ENCODE measurements at regions not wholly inside any gene's neighbourhood (a gene's known extent, or its start where the extent isn't known, plus 50 kb on each side); places are given as distances from the start of the nearest gene placed in this dataset.

- Histone ChIP-seq H3K36me3 (ENCODE audit: control insufficient read depth in 2 of 2, insufficient read depth in 2 of 2, low read length in 1 of 2) (no peaks in the 10 kb centered on the region), H3K27ac (ENCODE audit: low read depth in 1 of 2, low read length in 1 of 2) (peak overlapping the region in 1 of 2 donors; percentile 43), H3K4me1 (ENCODE audit: control insufficient read depth in 2 of 2, insufficient read depth in 2 of 2, low read length in 2 of 2) (peaks cover 0 to 20% of the 10 kb centered on the region in 2 donors), H3K4me3 (ENCODE audit: low read length in 2 of 2) (no peak overlapping the region), H3K27me3 (ENCODE audit: control insufficient read depth in 2 of 2, insufficient read depth in 1 of 2, low read length in 1 of 2) (peaks cover 0 to 9% of the 10 kb centered on the region in 2 donors), H3K9me3 (ENCODE audit: control insufficient read depth in 2 of 2, insufficient read depth in 1 of 2, low read length in 1 of 2) (peaks cover 0 to 16% of the 10 kb centered on the region in 2 donors)
- peak in 1 of 9 donors; percentile 23 for DNase-seq (ENCODE audit: low read depth in 6 of 9, low spot score in 9 of 9)
- WGBS, result 54% methylated on average over 14 of the region's 14 CpGs
Measured at GRCh38 chr9:135215571-135216161, 128.2 kb downstream of the OLFM1 start.

DNA sequence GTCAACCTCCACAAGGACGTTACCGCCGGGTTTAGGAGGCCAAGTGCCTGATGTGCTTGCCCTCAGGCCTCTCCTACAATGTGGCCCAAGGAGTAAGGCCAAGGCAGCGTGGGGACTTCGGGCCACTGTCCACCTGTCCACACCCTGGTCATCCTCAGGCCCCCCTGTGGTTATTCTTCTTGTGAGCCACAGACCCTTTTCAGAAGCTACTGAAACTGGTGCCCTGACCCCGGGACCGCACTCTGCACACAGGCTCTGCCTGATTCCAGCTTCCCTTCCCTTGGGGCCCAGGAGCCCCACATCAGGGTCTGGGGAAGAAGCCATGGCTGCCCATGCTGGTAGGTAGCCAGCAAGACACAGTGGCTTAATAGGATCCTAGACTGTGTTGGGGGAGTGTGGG lies 128.8 kb downstream of the OLFM1 start:
- H3K4me1 ChIP-seq (ENCODE audit: control insufficient read depth in 2 of 2, insufficient read depth in 2 of 2, low read length in 2 of 2), result peaks cover 0 to 20% of the 10 kb centered on the region in 2 donors
- H3K27me3 ChIP-seq (ENCODE audit: control insufficient read depth in 2 of 2, insufficient read depth in 1 of 2, low read length in 1 of 2), result peaks cover 0 to 9% of the 10 kb centered on the region in 2 donors
- H3K4me3 ChIP-seq (ENCODE audit: low read length in 2 of 2), result no peak overlapping the region
- no peak for DNase-seq (ENCODE audit: low read depth in 6 of 9, low spot score in 9 of 9)
- WGBS, result 84% methylated on average over 7 of the region's 7 CpGs
- H3K9me3 ChIP-seq (ENCODE audit: control insufficient read depth in 2 of 2, insufficient read depth in 1 of 2, low read length in 1 of 2), result peaks cover 0 to 10% of the 10 kb centered on the region in 2 donors
- no peaks in the 10 kb centered on the region for H3K36me3 ChIP-seq (ENCODE audit: control insufficient read depth in 2 of 2, insufficient read depth in 2 of 2, low read length in 1 of 2)
- peak overlapping the region in 1 of 2 donors; percentile 43 for H3K27ac ChIP-seq (ENCODE audit: low read depth in 1 of 2, low read length in 1 of 2)

DNA sequence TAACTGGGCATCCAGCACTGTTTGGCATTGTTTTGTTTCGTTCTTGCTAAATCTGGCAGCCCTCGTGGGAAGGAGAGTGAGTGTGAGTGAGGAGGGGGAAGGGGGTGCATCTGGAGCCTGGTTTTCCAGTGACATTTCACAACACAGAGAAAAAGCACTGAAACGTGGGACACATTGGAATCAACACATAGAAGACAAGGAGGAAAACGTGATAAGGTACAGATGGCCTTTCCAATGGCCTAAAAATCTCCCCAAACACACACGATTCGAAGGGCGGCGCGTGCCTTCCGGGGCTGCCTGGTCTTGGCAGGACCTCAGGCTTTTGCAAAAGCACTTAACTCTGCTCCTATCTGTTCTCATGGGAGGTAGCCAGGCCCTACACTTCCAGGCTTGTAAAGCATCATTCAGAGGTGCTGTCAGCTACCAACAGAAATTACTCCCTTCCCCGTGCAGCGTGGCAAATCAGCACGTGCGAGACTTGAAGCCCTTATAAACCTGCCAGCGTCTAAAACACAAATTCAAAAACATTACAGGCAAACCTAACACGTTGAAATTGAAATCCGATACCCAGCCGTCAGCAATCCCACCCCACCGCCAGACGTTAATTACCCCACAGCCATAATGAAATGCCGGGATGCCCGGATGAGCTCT lies 129.4 kb downstream of the OLFM1 start:
- peaks cover 0 to 21% of the 10 kb centered on the region in 2 donors for H3K4me1 ChIP-seq (ENCODE audit: control insufficient read depth in 2 of 2, insufficient read depth in 2 of 2, low read length in 2 of 2)
- peak in 1 of 9 donors; percentile 15 for DNase-seq (ENCODE audit: low read depth in 6 of 9, low spot score in 9 of 9)
- H3K4me3 ChIP-seq (ENCODE audit: low read length in 2 of 2), result no peak overlapping the region
- WGBS, result 68% methylated on average over 22 of the region's 22 CpGs
- peak overlapping the region in 1 of 2 donors; percentile 43 for H3K27ac ChIP-seq (ENCODE audit: low read depth in 1 of 2, low read length in 1 of 2)
- peaks cover 0 to 9% of the 10 kb centered on the region in 2 donors for H3K27me3 ChIP-seq (ENCODE audit: control insufficient read depth in 2 of 2, insufficient read depth in 1 of 2, low read length in 1 of 2)
- peaks cover 0 to 3% of the 10 kb centered on the region in 2 donors for H3K9me3 ChIP-seq (ENCODE audit: control insufficient read depth in 2 of 2, insufficient read depth in 1 of 2, low read length in 1 of 2)
- no peaks in the 10 kb centered on the region for H3K36me3 ChIP-seq (ENCODE audit: control insufficient read depth in 2 of 2, insufficient read depth in 2 of 2, low read length in 1 of 2)

DNA sequence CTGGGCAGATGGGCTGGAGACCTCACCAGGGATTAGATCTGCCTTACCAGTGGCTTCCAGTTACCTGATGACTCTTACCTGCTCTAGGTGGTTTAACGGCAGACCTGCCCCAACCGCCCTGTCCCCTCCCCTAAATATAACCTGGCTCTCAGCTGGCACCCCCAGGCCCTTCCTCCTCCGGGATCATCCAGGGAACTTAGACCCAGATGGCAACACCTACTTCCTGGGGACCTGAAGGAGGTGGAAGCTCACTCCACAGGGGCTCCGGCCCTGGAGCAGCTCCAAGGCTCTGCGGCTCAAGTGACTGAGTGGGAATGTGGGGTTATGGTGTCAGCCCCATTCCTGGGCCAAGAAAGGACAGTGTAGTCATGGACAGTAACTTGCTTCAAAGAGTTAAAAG lies 130.4 kb downstream of the OLFM1 start:
- Histone ChIP-seq H3K36me3 (ENCODE audit: control insufficient read depth in 2 of 2, insufficient read depth in 2 of 2, low read length in 1 of 2) (no peaks in the 10 kb centered on the region), H3K27ac (ENCODE audit: low read depth in 1 of 2, low read length in 1 of 2) (peak overlapping the region in 1 of 2 donors; percentile 11), H3K4me1 (ENCODE audit: control insufficient read depth in 2 of 2, insufficient read depth in 2 of 2, low read length in 2 of 2) (peaks cover 0 to 28% of the 10 kb centered on the region in 2 donors), H3K27me3 (ENCODE audit: control insufficient read depth in 2 of 2, insufficient read depth in 1 of 2, low read length in 1 of 2) (peaks cover 0 to 9% of the 10 kb centered on the region in 2 donors), H3K4me3 (ENCODE audit: low read length in 2 of 2) (no peak overlapping the region), H3K9me3 (ENCODE audit: control insufficient read depth in 2 of 2, insufficient read depth in 1 of 2, low read length in 1 of 2) (no peaks in the 10 kb centered on the region)
- 79% methylated on average over 5 of the region's 5 CpGs for whole genome bisulfite sequencing
- no peak for DNase-seq (ENCODE audit: low read depth in 6 of 9, low spot score in 9 of 9)

- no peak overlapping the region for H3K4me3 ChIP-seq (ENCODE audit: low read length in 2 of 2)
- no peak for DNase-seq (ENCODE audit: low read depth in 6 of 9, low spot score in 9 of 9)
- H3K36me3 ChIP-seq (ENCODE audit: control insufficient read depth in 2 of 2, insufficient read depth in 2 of 2, low read length in 1 of 2), result no peaks in the 10 kb centered on the region
- peaks cover 0 to 28% of the 10 kb centered on the region in 2 donors for H3K4me1 ChIP-seq (ENCODE audit: control insufficient read depth in 2 of 2, insufficient read depth in 2 of 2, low read length in 2 of 2)
- no peak overlapping the region for H3K27ac ChIP-seq (ENCODE audit: low read depth in 1 of 2, low read length in 1 of 2)
- peaks cover 0 to 9% of the 10 kb centered on the region in 2 donors for H3K27me3 ChIP-seq (ENCODE audit: control insufficient read depth in 2 of 2, insufficient read depth in 1 of 2, low read length in 1 of 2)
- WGBS, result 44% methylated on average over 27 of the region's 27 CpGs
- H3K9me3 ChIP-seq (ENCODE audit: control insufficient read depth in 2 of 2, insufficient read depth in 1 of 2, low read length in 1 of 2), result no peaks in the 10 kb centered on the region
Measured at GRCh38 chr9:135218331-135219225, 131.1 kb downstream of the OLFM1 start.

DNA sequence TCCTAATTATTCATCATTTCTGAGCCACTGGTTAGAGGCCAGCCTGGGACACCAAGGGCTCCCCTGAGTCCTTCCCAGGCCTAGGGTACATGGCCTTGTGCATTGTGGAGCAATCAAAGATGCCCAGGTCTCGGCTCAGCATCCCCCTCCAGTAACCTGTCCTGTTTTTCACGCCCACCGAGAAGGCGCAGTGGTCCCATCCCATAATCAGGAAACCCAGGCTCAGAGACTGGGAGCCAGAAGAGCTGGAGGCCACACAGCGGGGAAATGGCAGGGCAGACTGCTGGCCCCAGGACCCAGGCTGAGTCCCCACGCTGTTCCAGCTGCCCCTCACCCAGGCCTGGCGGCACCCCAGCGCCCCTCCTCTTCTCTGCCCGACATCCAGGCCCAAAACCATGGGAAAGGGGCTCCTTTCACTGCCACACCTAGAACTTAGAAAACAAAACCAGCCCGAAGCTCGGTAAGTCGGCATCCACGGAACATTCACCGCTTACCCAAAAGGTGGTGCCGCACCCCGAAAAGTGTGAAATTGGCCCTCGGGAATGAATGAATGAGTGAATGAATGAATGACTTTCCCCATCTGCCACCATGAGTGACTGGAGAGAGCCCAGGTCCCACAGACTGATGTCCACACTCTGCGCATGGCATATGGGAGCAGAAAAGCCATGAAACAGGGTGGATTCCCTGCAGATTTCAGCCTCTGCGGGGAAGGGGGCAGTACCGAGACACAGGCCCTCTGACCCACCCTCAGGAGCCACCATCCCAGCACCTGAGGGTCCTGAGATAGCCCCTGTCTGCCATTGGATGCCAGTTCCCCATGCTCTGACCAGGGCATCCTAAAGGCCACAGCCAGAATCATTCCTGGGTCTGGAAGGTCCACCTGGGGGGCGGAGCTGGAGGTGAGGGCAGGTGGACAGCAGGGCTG lies 132.5 kb downstream of the OLFM1 start:
- H3K4me3 ChIP-seq (ENCODE audit: low read length in 2 of 2), result no peak overlapping the region
- peaks cover 0 to 9% of the 10 kb centered on the region in 2 donors for H3K27me3 ChIP-seq (ENCODE audit: control insufficient read depth in 2 of 2, insufficient read depth in 1 of 2, low read length in 1 of 2)
- peaks cover 0 to 28% of the 10 kb centered on the region in 2 donors for H3K4me1 ChIP-seq (ENCODE audit: control insufficient read depth in 2 of 2, insufficient read depth in 2 of 2, low read length in 2 of 2)
- no peaks in the 10 kb centered on the region for H3K36me3 ChIP-seq (ENCODE audit: control insufficient read depth in 2 of 2, insufficient read depth in 2 of 2, low read length in 1 of 2)
- no peak for DNase-seq (ENCODE audit: low read depth in 6 of 9, low spot score in 9 of 9)
- 95% methylated on average over 21 of the region's 21 CpGs for WGBS
- H3K9me3 ChIP-seq (ENCODE audit: control insufficient read depth in 2 of 2, insufficient read depth in 1 of 2, low read length in 1 of 2), result no peaks in the 10 kb centered on the region
- H3K27ac ChIP-seq (ENCODE audit: low read depth in 1 of 2, low read length in 1 of 2), result no peak overlapping the region

DNA sequence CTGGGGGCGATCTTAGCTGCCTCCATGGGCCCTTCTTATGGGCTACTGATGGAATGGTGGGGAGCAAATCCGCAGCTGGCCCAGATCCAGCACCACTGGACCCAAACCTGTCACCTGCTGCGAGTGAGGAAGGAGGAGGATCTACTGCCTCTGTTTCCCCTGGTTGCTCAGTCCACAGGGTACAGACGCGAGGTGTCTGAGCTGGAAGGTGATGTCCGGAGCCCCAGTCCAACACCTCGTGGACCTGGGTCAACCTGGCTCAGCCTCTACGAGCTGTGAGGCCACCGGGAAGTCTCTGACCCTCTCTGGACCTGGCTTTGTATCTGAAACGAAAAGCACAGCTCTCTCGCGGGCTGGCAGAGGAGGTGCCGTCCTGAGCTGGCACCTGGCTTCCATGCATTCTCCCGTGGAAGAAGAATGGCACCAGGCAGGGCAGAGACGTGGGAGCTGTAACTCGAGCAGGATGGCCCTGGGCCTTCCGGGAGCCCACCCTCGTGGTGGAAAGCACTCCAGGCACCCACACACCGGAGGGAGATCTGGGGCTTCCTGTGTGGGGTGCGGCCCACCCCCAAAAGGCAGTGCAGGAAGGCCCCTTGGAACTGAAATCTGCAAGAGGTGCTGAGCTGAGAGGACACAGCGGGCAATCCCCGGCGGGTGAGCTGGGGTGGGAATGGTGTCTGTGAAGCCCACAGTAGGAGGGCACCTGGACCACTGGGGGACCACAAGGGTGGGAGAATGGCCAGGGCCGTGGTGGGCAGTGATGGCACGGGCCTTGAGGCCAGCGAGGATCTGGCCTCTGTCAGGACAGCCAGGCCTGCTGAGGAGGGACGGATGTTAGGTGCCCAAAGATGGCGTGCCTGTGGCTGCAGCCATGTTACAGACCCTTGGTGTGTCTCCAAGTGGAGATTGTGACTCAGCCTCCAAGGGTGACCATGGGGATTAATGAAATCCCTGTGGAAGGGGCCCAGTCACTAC lies 133.4 kb downstream of the OLFM1 start:
- Histone ChIP-seq H3K9me3 (ENCODE audit: control insufficient read depth in 2 of 2, insufficient read depth in 1 of 2, low read length in 1 of 2) (peaks cover 0 to 1% of the 10 kb centered on the region in 2 donors), H3K4me3 (ENCODE audit: low read length in 2 of 2) (no peak overlapping the region), H3K27me3 (ENCODE audit: control insufficient read depth in 2 of 2, insufficient read depth in 1 of 2, low read length in 1 of 2) (peaks cover 0 to 9% of the 10 kb centered on the region in 2 donors), H3K4me1 (ENCODE audit: control insufficient read depth in 2 of 2, insufficient read depth in 2 of 2, low read length in 2 of 2) (peaks cover 0 to 26% of the 10 kb centered on the region in 2 donors), H3K27ac (ENCODE audit: low read depth in 1 of 2, low read length in 1 of 2) (no peak overlapping the region), H3K36me3 (ENCODE audit: control insufficient read depth in 2 of 2, insufficient read depth in 2 of 2, low read length in 1 of 2) (no peaks in the 10 kb centered on the region)
- DNase-seq (ENCODE audit: low read depth in 6 of 9, low spot score in 9 of 9), result no peak
- WGBS, result 93% methylated on average over 28 of the region's 28 CpGs

Measured in thymus (tissue), 11 donors.